Sigmoid colon (tissue), 6 donors: ENCODE measurements at regions not wholly inside any gene's neighbourhood (a gene's known extent, or its start where the extent isn't known, plus 50 kb on each side); places are given as distances from the start of the nearest gene placed in this dataset.

Experiments
- DNase-seq: peaks from one replicate; pipeline ENCODE4 v3.0.0-alpha.2; 2019
- H3K27ac ChIP-seq, 4 donors: fragments of 200-600 bp; sonication (generic); one replicate each; pipeline ENCODE4 v1.5.1; 2016 to 2019; ENCODE audit warnings: mild to moderate bottlenecking in 1 of 4
- H3K27me3 ChIP-seq, 3 donors: fragments of 200-600 bp; sonication (generic); one replicate each; pipeline ENCODE4 v1.5.1; 2019; ENCODE audit warnings: mild to moderate bottlenecking in 1 of 3
- H3K36me3 ChIP-seq, 4 donors: fragments of 200-600 bp; sonication (generic); one replicate each; pipeline ENCODE4 v1.5.1; 2016 to 2019
- H3K4me1 ChIP-seq, 4 donors: fragments of 200-600 bp; sonication (generic); one replicate each; pipeline ENCODE4 v1.5.1; 2017 to 2019
- H3K4me3 ChIP-seq, 4 donors: fragments of 200-600 bp; sonication (generic); one replicate each; pipeline ENCODE4 v1.5.1; 2017 to 2019; ENCODE audit warnings: mild to moderate bottlenecking in 2 of 4, moderate library complexity in 1 of 4
- H3K9me3 ChIP-seq, 4 donors: fragments of 200-600 bp in 3 of 4; sonication (generic) in 3 of 4; one replicate each; pipeline versions ENCODE4 v1.5.1 to v1.6.1; 2013 to 2019
- EP300 ChIP-seq, 4 donors: sonication (generic); formaldehyde crosslinking; IDR thresholded peaks; one replicate each; pipeline ENCODE4 v1.6.1; 2017; ENCODE audit warnings: antibody characterized with exemption in 4 of 4
- POLR2A ChIP-seq, 2 donors: fragments of 450-650 bp; IDR thresholded peaks; one replicate each; pipeline ENCODE4 v1.6.1; 2016; ENCODE audit warnings: antibody characterized with exemption in 2 of 2, mild to moderate bottlenecking in 2 of 2, moderate library complexity in 2 of 2
- POLR2AphosphoS5 ChIP-seq, 4 donors: sonication (generic); formaldehyde crosslinking; IDR thresholded peaks; one replicate each; pipeline ENCODE4 v1.6.1; 2017; ENCODE audit warnings: antibody characterized with exemption in 4 of 4
- WGBS, 2 donors: extraction: QIAGEN DNeasy Blood & Tissue Kit; methylation state at CpG; one replicate each; pipeline ENCODE4 v1.1.7; 2013; 5-methylcytosine and 5-hydroxymethylcytosine counted together
- intact Hi-C: fragments of 100-400 bp; cut with DNase I; formaldehyde crosslinking; loops from one replicate; pipeline ENCODE4 v1.15.1; 2023
- TF ChIP-seq, protein P1 (sequence below), 4 experiments: fragments of 450-650 bp in 3 of 4; fragments of 200-600 bp in 1 of 4; IDR thresholded peaks; one replicate each; pipeline ENCODE4 v1.5.1; 2016 to 2019; ENCODE audit warnings: antibody characterized with exemption in 4 of 4, mild to moderate bottlenecking in 3 of 4, moderate library complexity in 2 of 4
- donor health status: healthy with polysubstance abuse.
- donor health status: healthy.

- no peak overlapping the region for H3K4me3 ChIP-seq
- no peaks in the 10 kb centered on the region for H3K36me3 ChIP-seq
- H3K4me1 ChIP-seq = peaks cover 0 to 20% (median 15%) of the 10 kb centered on the region in 4 donors
- H3K9me3 ChIP-seq = no peaks in the 10 kb centered on the region
- H3K27ac ChIP-seq = peak overlapping the region in 1 of 4 donors; percentile 51
- 87 to 90% methylated on average over 7 of the region's 7 CpGs for WGBS, 2 donors
- intact Hi-C loops = no loop called here
- H3K27me3 ChIP-seq = no peaks in the 10 kb centered on the region
- TF ChIP-seq POLR2A (IDR thresholded peaks at IDR 0.05) (no peak), POLR2AphosphoS5 (IDR thresholded peaks at IDR 0.05) (peak in 1 of 4 donors; percentile 76), EP300 (IDR thresholded peaks at IDR 0.05) (peak in 1 of 4 donors; percentile 53)
- TF ChIP-seq, protein P1, sequence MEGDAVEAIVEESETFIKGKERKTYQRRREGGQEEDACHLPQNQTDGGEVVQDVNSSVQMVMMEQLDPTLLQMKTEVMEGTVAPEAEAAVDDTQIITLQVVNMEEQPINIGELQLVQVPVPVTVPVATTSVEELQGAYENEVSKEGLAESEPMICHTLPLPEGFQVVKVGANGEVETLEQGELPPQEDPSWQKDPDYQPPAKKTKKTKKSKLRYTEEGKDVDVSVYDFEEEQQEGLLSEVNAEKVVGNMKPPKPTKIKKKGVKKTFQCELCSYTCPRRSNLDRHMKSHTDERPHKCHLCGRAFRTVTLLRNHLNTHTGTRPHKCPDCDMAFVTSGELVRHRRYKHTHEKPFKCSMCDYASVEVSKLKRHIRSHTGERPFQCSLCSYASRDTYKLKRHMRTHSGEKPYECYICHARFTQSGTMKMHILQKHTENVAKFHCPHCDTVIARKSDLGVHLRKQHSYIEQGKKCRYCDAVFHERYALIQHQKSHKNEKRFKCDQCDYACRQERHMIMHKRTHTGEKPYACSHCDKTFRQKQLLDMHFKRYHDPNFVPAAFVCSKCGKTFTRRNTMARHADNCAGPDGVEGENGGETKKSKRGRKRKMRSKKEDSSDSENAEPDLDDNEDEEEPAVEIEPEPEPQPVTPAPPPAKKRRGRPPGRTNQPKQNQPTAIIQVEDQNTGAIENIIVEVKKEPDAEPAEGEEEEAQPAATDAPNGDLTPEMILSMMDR (IDR thresholded peaks at IDR 0.05) = no peak
- no peak for DNase-seq
Measured at GRCh38 chr18:22606563-22607283, 189.0 kb upstream of the CTAGE1 start.

GRCh38 chr18:22607284-22607635, 189.5 kb upstream of the CTAGE1 start:
- intact Hi-C loops = no loop called here
- peaks cover 0 to 20% (median 15%) of the 10 kb centered on the region in 4 donors for H3K4me1 ChIP-seq
- H3K4me3 ChIP-seq = no peak overlapping the region
- H3K27ac ChIP-seq = peak overlapping the region in 1 of 4 donors; percentile 51
- no peaks in the 10 kb centered on the region for H3K9me3 ChIP-seq
- no peak for DNase-seq
- no peaks in the 10 kb centered on the region for H3K27me3 ChIP-seq
- TF ChIP-seq POLR2A (IDR thresholded peaks at IDR 0.05) (no peak), EP300 (IDR thresholded peaks at IDR 0.05) (no peak), POLR2AphosphoS5 (IDR thresholded peaks at IDR 0.05) (no peak)
- TF ChIP-seq, protein P1 (IDR thresholded peaks at IDR 0.05) = no peak
- H3K36me3 ChIP-seq = no peaks in the 10 kb centered on the region
- WGBS, 2 donors = 96% methylated on average over 6 of the region's 6 CpGs

DNA sequence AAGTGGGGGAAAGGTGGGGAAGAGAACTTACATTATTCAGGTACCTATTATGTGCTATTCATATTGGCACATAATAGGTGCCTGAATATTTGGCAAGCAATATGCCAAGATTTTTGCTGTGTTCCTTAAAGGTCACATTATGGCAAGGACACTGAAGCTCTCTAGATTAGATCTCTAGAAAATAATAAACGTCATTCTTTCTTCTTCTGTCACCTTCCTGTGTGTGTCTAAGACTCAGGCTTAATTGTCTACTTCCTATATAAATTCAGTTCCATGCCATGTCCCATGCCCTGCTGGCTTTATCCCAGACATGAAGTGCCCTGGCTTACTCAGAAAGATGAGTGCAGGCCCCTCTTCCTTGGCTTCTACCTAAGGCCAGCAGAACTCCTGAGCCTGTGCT, 191.1 kb upstream of the CTAGE1 start:
- no peak for DNase-seq
- no peak overlapping the region for H3K4me3 ChIP-seq
- no peak for TF ChIP-seq EP300 (IDR thresholded peaks at IDR 0.05)
- no peak for TF ChIP-seq POLR2A (IDR thresholded peaks at IDR 0.05)
- TF ChIP-seq, protein P1 (IDR thresholded peaks at IDR 0.05) = no peak
- TF ChIP-seq POLR2AphosphoS5 (IDR thresholded peaks at IDR 0.05) = no peak
- no peaks in the 10 kb centered on the region for H3K27me3 ChIP-seq
- 10 to 41% methylated on average over 1 of the region's 1 CpG for WGBS, 2 donors
- no peaks in the 10 kb centered on the region for H3K36me3 ChIP-seq
- peak overlapping the region in 3 of 4 donors; percentile 20 to 60 (median 51) for H3K27ac ChIP-seq
- H3K9me3 ChIP-seq = no peaks in the 10 kb centered on the region
- H3K4me1 ChIP-seq = peaks cover 0 to 20% (median 15%) of the 10 kb centered on the region in 4 donors
- intact Hi-C loops = no loop called here

DNA sequence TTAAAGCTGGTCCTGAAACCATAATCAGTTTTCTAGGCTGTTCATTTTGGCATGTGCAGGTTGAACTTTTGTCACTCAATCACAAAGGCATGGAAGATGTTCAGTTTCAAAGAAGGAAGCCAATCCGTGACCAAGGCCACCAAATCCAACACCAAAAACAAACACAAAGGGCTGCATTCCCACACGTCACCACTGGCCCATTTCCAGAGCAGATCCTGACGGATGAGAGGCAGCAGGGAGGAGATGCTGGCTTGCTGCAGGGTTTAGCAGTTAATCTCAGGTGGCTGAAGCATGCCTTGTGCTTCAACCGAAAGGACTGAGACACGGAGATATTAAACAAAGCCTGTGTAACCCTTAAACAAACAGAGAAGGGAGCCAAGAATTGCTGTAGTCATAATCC, 191.9 kb upstream of the CTAGE1 start:
- Histone ChIP-seq H3K4me1 (peaks cover 0 to 20% (median 15%) of the 10 kb centered on the region in 4 donors), H3K36me3 (no peaks in the 10 kb centered on the region), H3K27me3 (no peaks in the 10 kb centered on the region), H3K27ac (peak overlapping the region in 3 of 4 donors; percentile 20 to 60 (median 51)), H3K4me3 (no peak overlapping the region), H3K9me3 (no peaks in the 10 kb centered on the region)
- 7 to 47% methylated on average over 5 of the region's 5 CpGs for WGBS, 2 donors
- intact Hi-C loops = no loop called here
- DNase-seq = no peak
- TF ChIP-seq POLR2A (IDR thresholded peaks at IDR 0.05) (no peak), POLR2AphosphoS5 (IDR thresholded peaks at IDR 0.05) (peak in 1 of 4 donors; percentile 24)
- TF ChIP-seq, protein P1 (IDR thresholded peaks at IDR 0.05) = no peak
